GM12874 (cell line): ENCODE measurements at regions not wholly inside any gene's neighbourhood (a gene's known extent, or its start where the extent isn't known, plus 50 kb on each side); places are given as distances from the start of the nearest gene placed in this dataset.

Experiments used
- TF ChIP-seq, protein P1 (sequence below): IDR thresholded peaks from 2 replicates; pipeline ENCODE4 v1.5.1; 2011; ENCODE audit warnings: low read depth, mild to moderate bottlenecking, control low read depth, low read length, moderate library complexity; ENCODE audit not compliant: insufficient read depth

DNA sequence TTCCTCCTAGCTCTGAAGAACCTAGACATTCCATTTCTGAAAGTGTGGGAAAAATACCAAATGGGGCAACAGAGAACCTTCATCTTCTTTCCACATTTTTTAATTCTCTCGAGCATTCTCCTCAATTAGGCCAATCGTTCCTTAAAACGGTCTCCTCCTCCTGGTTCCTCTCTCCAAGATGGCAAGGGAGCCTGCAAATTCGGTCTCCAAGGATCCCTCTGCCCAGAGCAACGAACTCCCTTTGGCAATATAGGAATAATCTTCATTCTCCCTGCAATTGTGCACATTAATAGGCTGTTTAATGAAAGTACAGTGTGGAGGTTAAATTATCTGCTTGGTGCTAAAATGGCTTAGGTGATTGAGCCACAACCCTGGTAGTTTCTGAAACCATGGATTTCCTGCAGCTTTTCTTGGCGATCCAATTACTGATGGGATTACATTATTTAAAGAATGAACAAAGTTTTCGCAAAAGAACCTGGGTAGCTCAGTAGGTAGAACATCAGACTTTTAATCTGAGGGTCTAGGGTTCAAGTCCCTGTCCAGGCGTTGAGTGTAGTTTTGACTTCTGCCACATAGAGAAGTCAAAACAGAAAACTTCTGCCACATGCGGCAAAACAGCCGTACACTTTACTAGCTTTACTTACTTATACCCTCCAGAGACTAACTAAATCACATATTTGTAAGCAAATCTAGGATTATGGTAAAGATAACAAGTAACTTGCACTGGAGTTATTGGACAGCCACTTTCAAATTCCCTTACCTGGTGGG is 102.9 kb upstream of the ZNF184 start:
- TF ChIP-seq, protein P1, sequence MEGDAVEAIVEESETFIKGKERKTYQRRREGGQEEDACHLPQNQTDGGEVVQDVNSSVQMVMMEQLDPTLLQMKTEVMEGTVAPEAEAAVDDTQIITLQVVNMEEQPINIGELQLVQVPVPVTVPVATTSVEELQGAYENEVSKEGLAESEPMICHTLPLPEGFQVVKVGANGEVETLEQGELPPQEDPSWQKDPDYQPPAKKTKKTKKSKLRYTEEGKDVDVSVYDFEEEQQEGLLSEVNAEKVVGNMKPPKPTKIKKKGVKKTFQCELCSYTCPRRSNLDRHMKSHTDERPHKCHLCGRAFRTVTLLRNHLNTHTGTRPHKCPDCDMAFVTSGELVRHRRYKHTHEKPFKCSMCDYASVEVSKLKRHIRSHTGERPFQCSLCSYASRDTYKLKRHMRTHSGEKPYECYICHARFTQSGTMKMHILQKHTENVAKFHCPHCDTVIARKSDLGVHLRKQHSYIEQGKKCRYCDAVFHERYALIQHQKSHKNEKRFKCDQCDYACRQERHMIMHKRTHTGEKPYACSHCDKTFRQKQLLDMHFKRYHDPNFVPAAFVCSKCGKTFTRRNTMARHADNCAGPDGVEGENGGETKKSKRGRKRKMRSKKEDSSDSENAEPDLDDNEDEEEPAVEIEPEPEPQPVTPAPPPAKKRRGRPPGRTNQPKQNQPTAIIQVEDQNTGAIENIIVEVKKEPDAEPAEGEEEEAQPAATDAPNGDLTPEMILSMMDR: no peak

- TF ChIP-seq, protein P1: no peak
These were observed 95.5 kb upstream of the ZNF184 start for GRCh38 chr6:27568226-27568897.

DNA sequence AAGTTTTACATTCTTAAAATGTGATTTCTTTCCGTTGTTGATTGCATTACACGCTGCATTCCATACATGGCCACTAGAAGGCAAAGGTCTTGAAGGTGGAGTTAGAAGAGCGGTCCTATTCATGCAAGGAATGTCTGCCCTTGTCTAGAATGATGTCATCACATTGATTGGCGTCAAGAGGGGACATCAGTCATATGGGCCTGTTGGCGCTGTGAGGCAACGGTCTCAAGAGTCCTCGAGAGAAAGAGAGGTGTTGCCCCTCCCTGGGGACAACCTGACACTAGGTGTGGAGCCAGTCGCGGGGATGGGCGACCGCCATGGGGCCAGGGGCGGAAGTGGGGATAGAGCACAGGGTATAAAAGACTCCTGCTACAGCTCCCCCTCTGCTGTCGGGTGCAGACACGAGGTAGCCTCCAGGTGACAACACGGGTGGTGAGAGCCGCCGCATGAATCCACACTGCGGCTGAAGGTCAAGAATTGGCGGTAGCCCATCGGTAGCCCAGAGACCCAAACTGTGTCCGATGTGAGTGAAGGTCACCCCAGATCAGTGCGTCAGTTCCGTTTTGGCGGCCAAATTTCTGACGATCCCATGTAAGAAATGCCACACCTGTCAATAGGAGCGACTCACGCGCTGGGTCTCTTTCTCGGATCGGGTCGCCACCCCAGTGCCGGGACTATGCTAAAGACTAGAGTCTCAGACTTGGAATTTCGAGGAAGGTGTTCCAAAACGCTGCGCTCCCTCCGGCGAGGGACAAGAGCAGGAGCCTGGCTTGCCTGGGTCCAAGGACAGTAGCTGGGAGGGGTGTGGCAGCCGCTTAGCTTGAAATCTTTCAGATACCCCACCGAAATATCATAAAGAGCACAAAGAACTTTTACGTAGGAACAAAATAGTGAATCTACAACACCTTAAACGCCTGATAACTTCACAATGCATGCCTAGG is 93.2 kb upstream of the ZNF184 start:
- TF ChIP-seq, protein P1: no peak

- TF ChIP-seq, protein P1: no peak
These were observed 89.1 kb upstream of the ZNF184 start for GRCh38 chr6:27562027-27562410.

GRCh38 chr6:27558028-27558724 is 85.3 kb upstream of the ZNF184 start:
- TF ChIP-seq, protein P1: no peak

GRCh38 chr6:27556406-27556805 is 83.5 kb upstream of the ZNF184 start:
- TF ChIP-seq, protein P1: no peak
